Neutrophil (primary cell): ENCODE measurements at regions not wholly inside any gene's neighbourhood (a gene's known extent, or its start where the extent isn't known, plus 50 kb on each side); places are given as distances from the start of the nearest gene placed in this dataset.

ENCODE experiments used
- H3K27ac ChIP-seq: fragments of 200-600 bp; sonication (generic); 2 replicates; pipeline ENCODE4 v1.5.1; 2016; ENCODE audit warnings: mild to moderate bottlenecking, moderate library complexity
- H3K27me3 ChIP-seq: fragments of 200-600 bp; sonication (generic); 2 replicates; pipeline ENCODE4 v1.6.0; 2016; ENCODE audit warnings: mild to moderate bottlenecking
- H3K36me3 ChIP-seq: fragments of 200-600 bp; sonication (generic); 2 replicates; pipeline ENCODE4 v1.5.1; 2017
- H3K4me1 ChIP-seq, 2 experiments: fragments of 200-600 bp in 1 of 2; sonication (generic) in 1 of 2; 1 replicate in 1 of 2; 2 replicates in 1 of 2; pipeline versions ENCODE4 v1.5.1 to v1.6.1; 2013 to 2016; ENCODE audit warnings: low read depth in 1 of 2, low read length in 1 of 2, mild to moderate bottlenecking in 1 of 2, moderate library complexity in 1 of 2; ENCODE audit not compliant: control insufficient read depth in 1 of 2, insufficient read depth in 1 of 2
- H3K4me3 ChIP-seq, 2 experiments: fragments of 200-600 bp in 1 of 2; sonication (generic) in 1 of 2; 1 replicate in 1 of 2; 2 replicates in 1 of 2; pipeline ENCODE4 v1.5.1; 2013 to 2016; ENCODE audit warnings: low read depth in 1 of 2, low read length in 1 of 2, mild to moderate bottlenecking in 1 of 2, moderate library complexity in 1 of 2
- H3K9me3 ChIP-seq: fragments of 200-600 bp; sonication (generic); 2 replicates; pipeline ENCODE4 v1.5.1; 2016
- CTCF ChIP-seq: fragments of 200-600 bp; sonication (generic); IDR thresholded peaks from 2 replicates; pipeline ENCODE4 v1.5.1; 2016; ENCODE audit warnings: antibody characterized with exemption

DNA sequence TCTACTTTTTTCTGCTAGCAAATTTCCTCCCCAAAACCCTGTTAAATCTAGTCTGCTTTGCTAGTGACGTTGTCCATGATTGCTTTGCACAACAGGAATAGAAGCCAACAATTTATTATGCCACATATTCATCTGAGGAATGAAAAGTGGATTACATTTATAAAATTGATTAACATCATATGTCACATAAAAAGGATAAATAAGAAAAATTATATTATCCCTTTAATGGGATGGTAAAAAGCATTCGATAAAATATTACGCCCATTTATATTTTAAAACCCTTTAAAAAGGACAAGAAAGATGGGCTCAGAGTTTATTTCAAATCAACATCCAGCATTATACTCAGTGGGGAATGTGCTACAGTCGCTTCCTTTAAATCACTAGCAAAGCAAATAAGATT, 991.7 kb downstream of the DIAPH3 start:
- no peak overlapping the region for H3K27ac ChIP-seq
- H3K36me3 ChIP-seq = no peaks in the 10 kb centered on the region
- TF ChIP-seq CTCF = no peak
- no peaks in the 10 kb centered on the region for H3K9me3 ChIP-seq
- no peaks in the 10 kb centered on the region for H3K27me3 ChIP-seq
- no peaks in the 10 kb centered on the region for H3K4me1 ChIP-seq
- no peak overlapping the region for H3K4me3 ChIP-seq

DNA sequence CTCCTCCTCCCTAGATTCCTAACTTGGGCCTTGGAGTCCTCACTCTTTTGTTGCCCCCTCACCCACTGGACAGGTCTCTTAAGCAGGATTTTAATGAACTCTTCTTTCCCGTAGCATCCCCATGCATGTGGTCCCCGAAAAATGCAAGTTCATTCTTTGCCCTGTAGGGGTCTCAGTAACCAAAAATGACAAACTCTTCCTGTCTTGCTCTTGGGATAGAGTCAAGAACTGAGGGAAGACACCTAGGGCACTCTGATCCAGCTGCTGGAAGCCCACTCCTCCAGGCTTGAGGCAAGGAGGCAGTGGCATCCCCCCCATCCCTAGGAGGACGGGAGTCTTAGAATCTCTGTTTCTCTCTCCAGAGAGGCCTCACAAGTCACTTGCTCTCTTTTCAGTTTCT, 987.0 kb downstream of the DIAPH3 start:
- H3K4me3 ChIP-seq = no peak overlapping the region
- TF ChIP-seq CTCF = no peak
- H3K4me1 ChIP-seq = no peaks in the 10 kb centered on the region
- H3K27ac ChIP-seq = no peak overlapping the region
- no peaks in the 10 kb centered on the region for H3K27me3 ChIP-seq
- H3K36me3 ChIP-seq = no peaks in the 10 kb centered on the region
- H3K9me3 ChIP-seq = no peaks in the 10 kb centered on the region

DNA sequence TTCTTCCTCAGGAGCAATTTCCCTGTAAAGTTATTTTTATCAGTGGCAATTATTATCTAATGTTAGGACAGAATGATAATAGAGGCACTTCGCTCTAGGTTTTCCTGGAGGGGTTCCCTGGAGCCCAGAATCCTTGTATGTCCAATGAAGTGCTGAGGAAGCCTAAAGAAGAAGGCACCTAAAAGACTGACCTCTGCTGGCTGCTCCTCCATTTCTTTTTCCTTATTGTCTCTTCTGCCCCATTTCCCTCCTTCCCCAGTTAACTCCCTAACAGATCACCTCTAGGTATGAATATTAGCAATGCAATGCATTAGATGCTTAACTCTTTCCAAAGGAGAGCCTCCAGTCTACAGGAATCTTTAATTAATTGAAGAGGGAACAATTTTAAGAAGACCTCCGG, 985.4 kb downstream of the DIAPH3 start:
- H3K27me3 ChIP-seq = no peaks in the 10 kb centered on the region
- no peak for TF ChIP-seq CTCF
- no peaks in the 10 kb centered on the region for H3K36me3 ChIP-seq
- no peaks in the 10 kb centered on the region for H3K9me3 ChIP-seq
- no peak overlapping the region for H3K4me3 ChIP-seq
- no peak overlapping the region for H3K27ac ChIP-seq
- H3K4me1 ChIP-seq = no peaks in the 10 kb centered on the region

- Histone ChIP-seq H3K27me3 (no peaks in the 10 kb centered on the region), H3K9me3 (no peaks in the 10 kb centered on the region), H3K36me3 (no peaks in the 10 kb centered on the region), H3K27ac (no peak overlapping the region), H3K4me3 (no peak overlapping the region), H3K4me1 (no peaks in the 10 kb centered on the region)
- TF ChIP-seq CTCF = no peak
These were observed 981.5 kb downstream of the DIAPH3 start for GRCh38 chr13:59182241-59182640.

GRCh38 chr13:59197397-59197796, 966.3 kb downstream of the DIAPH3 start:
- H3K4me1 ChIP-seq = no peaks in the 10 kb centered on the region
- no peaks in the 10 kb centered on the region for H3K9me3 ChIP-seq
- no peak overlapping the region for H3K4me3 ChIP-seq
- no peaks in the 10 kb centered on the region for H3K27me3 ChIP-seq
- H3K27ac ChIP-seq = no peak overlapping the region
- H3K36me3 ChIP-seq = no peaks in the 10 kb centered on the region
- no peak for TF ChIP-seq CTCF

- no peaks in the 10 kb centered on the region for H3K36me3 ChIP-seq
- H3K27ac ChIP-seq = no peak overlapping the region
- no peaks in the 10 kb centered on the region for H3K27me3 ChIP-seq
- no peaks in the 10 kb centered on the region for H3K9me3 ChIP-seq
- H3K4me1 ChIP-seq = no peaks in the 10 kb centered on the region
- no peak for TF ChIP-seq CTCF
- H3K4me3 ChIP-seq = no peak overlapping the region
These were observed 961.9 kb downstream of the DIAPH3 start for GRCh38 chr13:59201841-59202240.
